ENCODE measurements at regions not wholly inside any gene's neighbourhood (a gene's known extent, or its start where the extent isn't known, plus 50 kb on each side); places are given as distances from the start of the nearest gene placed in this dataset.
"Not testable (repeated sequence)": the region's sequence is repeated elsewhere in the genome, so short reads cannot be mapped to it uniquely, and the experiment has no call there.

DNA sequence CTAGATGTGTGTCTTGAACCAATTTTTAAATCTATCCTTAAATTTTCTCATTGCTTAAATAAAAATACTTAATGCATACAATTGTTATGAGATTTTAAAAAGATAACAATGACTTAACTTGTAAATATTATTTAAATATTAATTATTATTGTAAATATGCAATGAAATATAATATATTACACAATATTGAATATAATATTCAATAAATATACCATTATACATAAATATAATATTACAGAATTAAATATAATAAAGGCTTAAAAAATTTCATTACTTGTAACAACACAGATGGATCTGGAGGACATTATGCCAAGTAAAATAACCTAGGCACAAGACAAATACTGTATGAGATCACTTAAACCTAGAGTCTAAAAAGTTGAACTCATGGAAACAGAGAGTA, 1532.3 kb downstream of the PCDH9 start:
- no peak for DNase-seq

DNA sequence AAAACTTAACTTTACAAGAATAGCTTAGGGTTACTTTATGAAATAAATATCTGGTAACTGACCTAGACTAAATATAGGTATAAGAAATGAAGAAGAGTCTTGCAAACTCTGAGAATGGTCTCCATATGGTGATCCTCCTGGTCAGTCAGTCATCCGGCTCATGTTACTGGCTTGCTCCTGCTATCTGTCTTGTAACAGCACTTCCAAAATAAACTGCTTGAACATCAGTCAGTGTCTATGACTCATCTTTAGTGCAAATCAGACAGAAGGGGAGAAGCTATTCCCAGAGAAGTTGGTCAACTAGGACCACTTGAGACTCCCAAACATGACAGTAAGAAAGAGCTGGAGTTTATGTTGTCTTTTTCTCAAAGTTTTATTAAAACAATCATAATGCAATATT, 1550.9 kb downstream of the PCDH9 start:
- DNase-seq: no peak

DNA sequence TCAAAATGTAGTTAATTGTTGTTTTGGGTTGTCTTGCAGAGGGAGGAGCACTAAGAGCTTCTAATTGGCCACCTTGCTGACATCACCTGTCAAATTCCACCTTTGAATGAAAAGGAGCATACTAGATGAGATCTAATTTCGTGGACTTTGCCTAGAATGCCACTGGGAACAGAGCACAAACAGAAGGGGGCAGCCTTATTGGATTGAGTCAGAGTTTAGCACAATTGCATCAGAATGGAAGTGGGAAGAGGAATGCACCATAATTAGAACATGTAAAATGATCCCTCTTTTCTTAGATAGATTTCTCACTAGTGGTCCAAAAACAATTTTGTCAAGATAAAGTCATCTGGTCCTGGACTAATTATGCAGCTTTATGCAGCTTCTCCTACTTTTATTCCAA, 1552.2 kb downstream of the PCDH9 start:
- no peak for DNase-seq

DNA sequence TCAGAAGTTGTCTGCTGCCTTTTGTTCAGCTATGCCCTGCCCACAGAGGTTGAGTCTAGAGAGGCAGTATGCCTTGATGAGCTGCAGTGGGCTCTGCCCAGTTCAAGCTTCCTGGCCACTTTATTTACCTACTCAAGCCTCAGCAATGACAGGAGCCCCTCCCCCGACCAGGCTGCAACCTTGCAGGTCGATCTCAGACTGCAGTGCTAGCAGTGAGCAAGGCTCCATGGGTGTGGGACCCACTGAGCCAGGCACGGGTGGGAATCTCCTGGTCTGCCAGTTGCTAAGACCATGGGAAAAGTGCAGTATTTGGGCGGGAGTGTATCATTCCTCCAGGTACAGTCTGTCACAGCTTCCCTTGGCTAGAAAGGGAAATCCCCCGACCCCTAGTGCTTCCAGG, 1554.8 kb downstream of the PCDH9 start:
- not testable (repeated sequence) for DNase-seq

DNA sequence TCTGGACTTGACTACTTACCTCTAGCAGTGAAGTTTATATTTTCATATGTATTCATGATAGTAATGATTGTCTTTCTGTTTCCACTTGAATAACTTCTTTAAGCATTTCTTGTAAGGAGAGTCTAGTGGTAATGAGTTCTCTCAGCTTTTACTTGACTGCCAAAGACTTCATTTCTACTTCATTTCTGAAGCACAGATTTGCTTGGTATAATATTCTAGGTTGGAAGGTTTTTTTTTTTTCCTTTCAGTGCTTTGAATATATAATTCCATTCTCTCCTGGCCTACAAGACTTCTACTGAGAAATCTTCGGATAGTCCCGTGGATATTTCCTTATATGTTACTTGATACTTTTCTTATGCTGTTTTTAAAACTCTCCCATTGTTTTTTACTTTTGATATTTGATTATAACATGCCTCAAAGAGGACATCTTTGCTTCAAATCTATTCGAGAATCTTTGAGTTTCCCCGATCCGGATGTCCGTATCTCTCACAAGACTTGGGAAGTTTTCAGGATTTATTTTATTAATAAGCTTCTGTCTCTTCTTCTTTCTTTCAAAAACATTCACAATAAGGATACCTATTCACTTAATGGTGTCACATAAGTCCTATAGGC, 1560.0 kb downstream of the PCDH9 start:
- DNase-seq: no peak

DNA sequence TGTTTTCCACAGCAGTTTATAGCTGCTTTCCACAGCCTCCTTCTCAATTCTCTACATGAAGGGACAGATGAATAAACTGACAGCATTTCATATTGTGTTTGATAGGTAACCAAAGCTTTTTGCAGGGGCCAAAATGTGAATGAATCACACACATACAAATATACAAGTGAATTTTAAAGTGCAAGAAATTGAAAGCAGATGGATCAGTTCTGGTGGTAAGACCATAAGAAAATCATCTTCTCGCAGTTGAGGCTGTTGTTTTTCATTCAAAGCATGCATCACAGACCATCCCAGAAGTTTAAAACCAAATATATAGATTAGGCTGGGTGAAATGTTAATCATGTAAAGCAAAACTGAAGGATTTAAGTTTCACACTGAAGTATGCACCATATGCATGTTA, 1569.4 kb downstream of the PCDH9 start:
- DNase-seq: no peak

DNA sequence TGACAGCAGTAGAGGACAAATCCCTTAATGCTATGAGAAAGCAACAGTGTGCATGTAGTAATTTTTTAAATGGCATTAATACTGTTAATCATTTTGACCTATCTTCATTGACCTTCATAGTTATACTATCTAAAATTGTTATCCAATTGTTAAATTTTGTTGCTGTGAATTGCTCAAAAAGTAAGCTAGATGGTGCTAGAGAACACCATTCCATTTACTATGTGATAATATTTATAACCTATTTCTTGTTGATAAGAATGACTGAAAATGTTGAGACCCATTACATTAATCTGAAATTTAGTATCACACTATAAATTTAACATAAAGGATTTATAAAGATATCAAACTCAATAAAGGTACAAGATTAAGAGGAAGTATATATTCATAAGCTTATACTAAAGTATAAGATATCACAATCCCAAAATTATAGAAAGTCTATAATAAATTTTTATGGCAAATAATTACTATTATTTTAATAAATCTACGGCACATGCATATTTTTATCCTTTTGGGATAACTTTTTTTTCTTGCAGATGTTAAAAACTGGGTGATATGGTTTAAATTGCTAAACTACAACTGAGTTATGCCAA, 1573.3 kb downstream of the PCDH9 start:
- DNase-seq: peak in 1 of 2 donors; percentile 5

DNA sequence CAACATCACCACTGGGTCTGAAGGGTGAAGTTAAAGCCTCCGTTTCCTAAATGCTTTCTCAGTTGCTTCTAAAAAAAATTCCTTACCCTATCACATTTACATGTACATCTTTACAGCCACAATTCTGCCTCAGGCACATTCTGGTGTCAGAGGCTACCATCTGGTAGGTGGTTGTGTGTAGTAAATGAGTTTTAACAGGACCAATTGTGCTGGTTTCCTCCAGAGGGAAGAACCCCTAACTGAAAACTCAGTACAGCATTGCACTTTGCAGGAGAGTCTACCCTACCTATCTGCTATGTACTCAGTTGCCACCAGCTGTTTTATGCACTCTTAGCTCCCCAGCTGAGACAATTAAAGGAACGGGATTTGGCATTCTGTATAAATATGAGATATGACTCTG, 1576.5 kb downstream of the PCDH9 start:
- no peak for DNase-seq

DNA sequence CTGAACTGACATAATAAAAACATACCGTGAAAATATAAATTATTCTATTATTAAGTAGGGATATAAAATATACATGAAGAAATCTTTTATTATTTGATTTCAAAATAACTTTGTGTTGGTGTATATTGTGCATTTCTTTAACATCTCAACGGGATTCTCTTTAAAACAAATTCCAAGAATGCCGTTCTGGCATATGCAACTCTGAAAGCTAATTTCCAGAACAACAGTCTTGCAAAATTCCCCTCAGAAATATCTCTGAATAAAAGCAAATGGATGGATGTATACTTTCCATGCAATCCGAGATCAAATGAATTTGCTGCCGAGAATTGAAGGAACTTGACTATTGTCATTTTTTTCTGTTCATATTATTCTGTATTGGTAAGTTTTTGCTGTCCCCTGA, 1579.8 kb downstream of the PCDH9 start:
- no peak for DNase-seq

DNA sequence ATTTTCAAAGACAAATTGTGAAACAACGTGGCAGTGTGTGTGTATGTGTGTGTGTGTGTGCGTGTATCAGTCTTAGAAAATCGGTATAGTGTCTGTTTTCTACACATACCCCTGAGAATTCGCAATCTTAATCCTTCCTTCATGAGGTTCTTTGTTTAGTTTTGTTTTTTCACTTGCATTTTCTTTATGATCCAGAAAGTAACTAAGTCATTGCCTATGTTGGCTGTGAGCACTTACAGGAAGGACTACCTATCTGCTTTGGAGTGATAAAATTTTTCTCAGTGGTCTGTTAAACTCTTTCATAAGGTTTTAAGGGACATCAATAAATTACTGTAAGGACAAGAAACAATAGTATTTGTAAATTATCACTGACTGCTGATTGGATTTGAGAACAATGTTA, 1587.1 kb downstream of the PCDH9 start:
- DNase-seq: no peak

DNA sequence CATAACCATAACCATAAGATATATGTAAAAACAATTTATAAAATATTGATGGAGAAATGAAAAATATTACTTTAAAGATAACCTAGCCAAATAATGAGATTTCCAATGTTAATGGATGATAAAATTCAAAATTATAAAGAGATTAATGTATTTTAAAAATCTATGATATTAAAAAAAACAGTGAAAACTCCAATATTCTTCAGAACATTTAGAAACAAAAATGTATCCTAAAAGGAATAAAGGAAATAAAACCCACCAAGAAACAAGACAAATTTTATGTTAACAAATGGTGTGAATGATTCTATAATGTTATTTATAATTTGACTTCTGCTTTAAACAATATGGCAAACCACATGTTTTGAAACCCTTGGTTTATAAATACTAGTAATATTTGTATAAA, 1587.8 kb downstream of the PCDH9 start:
- DNase-seq: no peak

DNA sequence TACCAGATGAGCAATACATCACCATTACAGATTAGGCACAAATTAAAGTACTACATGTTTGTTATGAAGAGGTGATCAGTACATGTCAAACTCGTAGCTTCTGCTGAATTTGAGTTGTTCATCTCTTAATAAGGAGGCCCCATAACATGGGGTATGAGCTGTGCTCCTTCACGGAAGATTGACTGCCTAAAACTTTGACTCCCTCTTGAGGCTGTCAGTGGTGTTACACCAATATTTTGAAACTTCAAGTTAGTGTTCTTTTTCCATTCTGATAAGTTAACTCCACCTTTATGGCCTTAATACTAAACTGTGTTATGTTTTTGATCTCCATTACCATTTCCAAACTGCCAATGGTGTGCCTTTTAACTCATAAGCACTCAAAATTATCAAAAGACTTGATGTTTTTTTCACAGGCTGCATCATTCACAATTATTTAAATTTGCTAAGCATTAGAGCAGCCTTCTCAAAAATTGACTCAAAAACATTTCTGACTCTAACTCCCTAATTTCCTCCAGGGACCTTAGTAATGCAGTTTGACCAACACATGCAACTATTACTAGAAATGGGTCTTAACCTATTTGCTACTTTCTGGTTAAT, 1591.5 kb downstream of the PCDH9 start:
- DNase-seq: peak in 1 of 2 donors; percentile 31

DNA sequence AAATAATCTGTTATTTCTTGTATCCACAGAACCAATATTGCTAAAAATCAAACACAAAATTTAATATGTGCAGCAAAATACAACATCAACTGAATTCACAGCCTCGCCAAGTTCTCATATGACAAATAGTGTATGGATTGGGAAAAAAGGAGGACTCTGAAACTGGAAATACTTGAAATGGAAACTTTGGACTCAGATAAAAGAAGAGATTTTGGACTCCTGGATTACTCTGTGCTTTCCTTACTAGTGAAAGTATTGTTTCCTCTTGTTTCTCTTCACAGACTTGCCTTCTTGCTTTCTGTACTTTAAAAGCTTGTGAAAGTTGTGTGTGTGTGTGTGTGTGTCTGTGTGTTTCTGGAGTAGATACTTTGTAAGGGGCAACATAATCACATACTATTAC, 1596.3 kb downstream of the PCDH9 start:
- DNase-seq: no peak

DNA sequence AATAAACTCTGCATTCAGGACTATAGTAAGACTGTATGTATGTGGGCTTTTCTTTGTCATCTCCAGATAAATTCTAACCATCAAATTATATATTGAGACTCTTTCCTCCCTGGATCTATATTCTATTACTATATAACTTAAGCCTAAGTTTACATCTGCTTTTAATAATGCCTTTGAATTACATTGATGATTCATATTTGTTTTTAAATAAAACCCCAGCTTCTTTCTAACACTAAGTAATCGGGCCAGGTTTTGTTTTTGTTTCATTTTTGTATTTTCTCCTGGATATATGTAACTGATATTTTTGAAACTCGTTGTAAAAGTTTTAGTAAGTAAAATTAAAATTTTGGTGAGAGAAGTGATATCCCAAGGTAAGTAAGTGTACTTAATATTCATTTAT, 1599.1 kb downstream of the PCDH9 start:
- DNase-seq: no peak

DNA sequence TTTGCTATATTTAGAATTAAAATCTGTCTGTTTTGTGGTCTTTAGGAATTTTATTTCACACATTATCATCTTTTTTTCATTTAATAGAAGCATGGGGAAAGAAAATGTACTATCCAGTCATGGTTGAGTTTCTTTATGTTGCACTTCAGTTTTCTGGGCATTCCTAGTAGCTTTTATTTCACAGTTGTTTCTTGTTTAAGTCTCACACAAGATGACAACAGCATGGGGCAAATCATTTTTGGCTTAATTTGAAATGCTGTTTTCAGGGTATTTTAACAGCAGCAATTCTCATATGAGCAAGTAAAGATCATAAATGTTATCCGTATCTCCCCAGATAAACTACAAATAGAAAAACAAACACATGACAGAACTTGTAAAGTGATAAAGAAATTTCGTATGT, 1600.2 kb downstream of the PCDH9 start:
- DNase-seq: no peak

DNA sequence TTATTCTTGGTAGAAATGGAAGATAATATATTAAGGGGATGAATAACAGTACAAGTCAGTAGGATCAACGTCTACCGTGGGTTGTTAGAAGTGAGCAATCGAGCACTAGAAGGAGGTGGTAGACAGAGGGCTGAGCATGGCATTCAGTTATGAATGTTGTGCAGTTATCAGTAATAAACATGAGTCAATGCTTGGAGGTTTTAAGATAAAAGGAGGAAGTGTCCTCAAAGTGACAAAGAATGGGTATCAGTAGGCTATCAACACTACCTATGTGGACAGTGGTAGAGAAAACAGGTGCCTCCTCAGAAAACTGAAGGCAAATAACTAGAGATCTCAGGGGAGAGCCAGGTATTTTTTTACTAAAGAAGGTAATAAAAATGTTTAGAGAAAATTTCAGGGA, 1607.0 kb downstream of the PCDH9 start:
- no peak for DNase-seq

DNA sequence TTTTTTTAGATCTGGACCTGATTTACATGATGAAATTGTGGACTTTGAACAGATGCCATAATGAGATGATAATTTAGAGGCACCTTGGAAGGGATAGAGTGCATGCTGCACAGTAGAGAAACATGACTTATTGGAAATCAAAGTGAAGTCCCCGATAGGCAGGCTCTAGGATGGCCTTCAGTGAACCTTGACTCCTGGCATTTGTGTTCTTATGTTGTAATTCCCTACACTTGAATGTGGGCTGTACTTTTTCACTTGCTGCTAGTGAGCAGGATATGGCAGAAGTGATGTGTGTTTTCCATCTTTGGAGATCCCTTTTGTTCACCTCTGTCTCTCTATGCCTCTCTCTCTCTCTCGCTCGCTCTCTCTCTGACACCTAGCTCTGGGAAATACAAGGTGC, 1614.6 kb downstream of the PCDH9 start:
- no peak for DNase-seq

DNA sequence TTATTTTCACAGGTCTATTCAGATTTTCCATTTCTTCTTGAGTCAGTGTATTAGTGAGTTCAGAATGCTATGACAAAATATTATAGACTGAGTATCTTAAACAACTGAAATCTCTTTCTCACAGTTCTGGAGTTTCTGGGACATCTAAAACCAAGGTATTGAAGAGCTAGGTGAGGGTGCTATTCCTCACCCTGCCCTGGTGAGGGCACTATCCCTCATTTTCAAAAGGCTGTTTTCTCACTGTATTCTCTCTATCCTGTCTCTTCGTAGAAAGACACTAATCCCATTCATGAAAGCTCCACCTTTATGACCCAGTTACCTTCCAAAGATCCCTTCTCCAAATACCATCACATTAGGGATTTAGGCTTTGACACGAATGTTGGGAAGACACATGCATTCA, 1617.1 kb downstream of the PCDH9 start:
- DNase-seq: no peak

DNA sequence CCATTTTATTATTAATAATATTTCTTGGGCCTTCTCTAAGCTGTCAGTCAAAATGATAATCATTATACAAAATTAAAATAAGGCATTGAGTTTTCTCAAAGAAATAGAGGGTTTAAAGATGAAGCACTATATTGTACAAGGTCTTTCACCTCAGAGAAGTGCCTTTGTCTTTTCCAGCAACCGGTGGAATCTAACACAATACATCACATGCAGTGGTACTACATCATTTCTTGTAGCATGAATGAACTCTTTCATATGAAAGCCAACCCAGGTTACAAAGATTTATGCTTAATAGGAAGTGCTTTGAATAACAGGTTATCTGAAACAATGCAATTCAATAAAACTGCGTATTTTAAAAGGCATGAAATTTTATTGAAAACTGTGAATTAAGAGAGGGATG, 1620.8 kb downstream of the PCDH9 start:
- no peak for DNase-seq

DNA sequence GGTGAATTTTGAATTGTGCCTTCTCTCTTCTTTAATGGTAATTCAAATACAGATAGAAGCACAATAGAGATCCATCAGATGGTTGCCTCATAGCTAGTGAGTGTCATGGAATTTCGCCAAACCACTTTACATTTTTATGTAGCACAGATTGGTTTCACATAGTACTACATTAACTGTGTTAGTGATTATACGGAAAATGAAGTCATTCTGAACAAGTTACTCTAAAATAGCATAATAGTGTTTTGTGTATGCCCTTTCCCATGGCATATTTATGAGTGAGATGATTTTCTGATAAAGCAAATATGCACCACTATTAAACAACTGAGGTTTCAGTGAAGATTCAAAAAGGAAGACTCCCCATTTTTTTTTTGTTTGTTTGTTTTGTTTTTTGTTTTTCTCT, 1623.5 kb downstream of the PCDH9 start:
- DNase-seq: no peak

DNA sequence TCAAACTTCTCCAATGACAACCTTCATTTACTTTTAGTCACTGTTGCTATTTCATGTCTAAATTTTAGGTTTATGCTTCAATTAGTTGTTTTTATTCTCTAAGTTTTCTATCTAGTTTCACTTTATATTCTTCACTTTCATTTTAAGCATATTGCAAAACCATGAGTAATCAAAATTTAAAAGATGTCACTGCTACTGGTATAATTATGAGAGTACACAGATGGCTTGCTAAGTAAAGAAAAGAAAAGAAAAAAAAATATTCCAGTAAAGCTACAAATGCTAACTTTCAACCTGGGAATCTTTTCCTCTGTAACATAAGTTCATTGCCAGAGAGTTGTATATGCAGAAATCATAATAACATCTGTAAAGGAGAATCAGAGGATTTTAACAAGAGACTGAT, 1624.7 kb downstream of the PCDH9 start:
- DNase-seq: no peak

DNA sequence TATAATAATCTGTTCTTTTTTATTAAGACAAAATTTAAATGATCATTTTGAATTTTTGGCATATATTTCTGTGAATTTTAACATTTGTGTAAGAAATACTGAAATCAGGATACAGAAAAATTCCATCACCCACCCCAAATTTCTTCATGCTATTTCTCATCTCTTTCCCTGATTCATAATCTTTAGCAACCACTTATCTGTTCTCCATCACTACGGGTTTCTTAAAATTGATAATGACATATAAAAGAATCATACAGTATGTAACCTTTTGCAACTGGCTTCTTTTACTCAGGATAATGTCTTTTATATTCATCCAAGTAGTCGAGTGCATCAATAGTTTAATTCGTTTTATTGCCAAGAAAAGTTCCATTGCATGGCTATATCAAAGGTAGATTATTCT, 1627.0 kb downstream of the PCDH9 start:
- DNase-seq: no peak

DNA sequence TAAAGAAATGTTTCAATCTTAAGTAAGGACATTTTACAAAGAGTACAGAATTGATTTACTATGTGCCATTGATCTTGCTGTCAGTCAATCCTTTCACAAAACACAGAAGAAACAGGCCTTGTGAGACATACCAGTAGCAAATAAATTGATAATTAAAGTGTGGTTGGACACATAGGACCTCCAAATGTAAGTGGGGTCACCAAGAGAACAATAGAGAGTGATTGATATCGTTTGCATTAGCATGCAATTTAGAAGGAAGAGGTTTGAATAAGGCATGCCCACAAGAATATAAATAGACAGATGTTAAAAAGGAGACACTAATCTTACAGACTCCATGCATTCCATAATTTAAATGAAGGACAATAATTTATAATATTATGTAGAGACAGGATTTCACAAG, 1628.3 kb downstream of the PCDH9 start:
- DNase-seq: no peak

DNA sequence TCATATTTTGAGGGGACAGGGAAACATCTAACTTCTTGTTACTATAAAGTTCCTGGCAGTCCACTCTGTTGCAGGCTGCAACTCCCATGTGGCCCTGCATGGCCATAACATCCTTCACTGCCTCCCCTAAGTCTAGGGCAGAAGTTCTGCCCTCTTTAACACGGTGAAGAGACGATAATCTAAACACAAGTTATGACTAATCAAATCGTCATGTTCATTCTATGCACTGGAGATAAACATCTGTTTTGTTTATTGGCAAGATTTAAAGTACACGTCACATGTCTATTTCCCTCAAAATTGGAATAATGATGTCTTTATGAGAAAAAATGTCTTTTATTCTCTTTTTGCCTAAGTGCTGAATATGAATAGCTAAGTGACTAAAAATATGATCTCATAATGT, 1629.4 kb downstream of the PCDH9 start:
- DNase-seq: no peak
